Neuronal stem cell (in vitro differentiated cells): ENCODE measurements at regions not wholly inside any gene's neighbourhood (a gene's known extent, or its start where the extent isn't known, plus 50 kb on each side); places are given as distances from the start of the nearest gene placed in this dataset.

Source experiments
- DNase-seq: peaks from one replicate; pipeline ENCODE4 v3.0.0-alpha.2; 2013; ENCODE audit warnings: low spot score
- H2AFZ ChIP-seq: one replicate; pipeline ENCODE4 v1.6.1; 2013; ENCODE audit warnings: mild to moderate bottlenecking, low read length, inconsistent platforms
- H2AK5ac ChIP-seq: 2 replicates; pipeline ENCODE4 v1.6.1; 2013; ENCODE audit warnings: low read depth, mild to moderate bottlenecking, inconsistent platforms, low read length, moderate library complexity, mixed read lengths
- H2BK120ac ChIP-seq: 2 replicates; pipeline ENCODE4 v1.6.1; 2013; ENCODE audit warnings: low read depth, mild to moderate bottlenecking, inconsistent platforms, low read length, moderate library complexity, mixed read lengths
- H2BK12ac ChIP-seq: one replicate; pipeline ENCODE4 v1.6.1; 2013; ENCODE audit warnings: low read length, inconsistent platforms
- H2BK15ac ChIP-seq: 2 replicates; pipeline ENCODE4 v1.6.1; 2013; ENCODE audit warnings: mild to moderate bottlenecking, low read length, inconsistent platforms, mixed read lengths
- H2BK5ac ChIP-seq: one replicate; pipeline ENCODE4 v1.6.1; 2013; ENCODE audit warnings: inconsistent platforms, mild to moderate bottlenecking, low read length, moderate library complexity
- H3K14ac ChIP-seq: one replicate; pipeline ENCODE4 v1.6.1; 2013; ENCODE audit warnings: low read length, inconsistent platforms
- H3K18ac ChIP-seq: 2 replicates; pipeline ENCODE4 v1.6.1; 2013; ENCODE audit warnings: low read length, inconsistent platforms
- H3K23ac ChIP-seq: 2 replicates; pipeline ENCODE4 v1.6.1; 2013; ENCODE audit warnings: low read depth, mild to moderate bottlenecking, mixed read lengths, low read length, inconsistent platforms; ENCODE audit not compliant: poor library complexity
- H3K27ac ChIP-seq: replicated peaks from 3 replicates; pipeline ENCODE4 v1.5.1; 2013; ENCODE audit warnings: low read length, inconsistent platforms
- H3K27me3 ChIP-seq, 3 experiments: 2 replicates each; pipeline ENCODE4 v1.6.1; 2013; ENCODE audit warnings: low read length in 3 of 3, mild to moderate bottlenecking in 2 of 3, inconsistent platforms in 1 of 3, low read depth in 1 of 3, mixed read lengths in 1 of 3, moderate library complexity in 1 of 3; ENCODE audit not compliant: control insufficient read depth in 3 of 3, insufficient read depth in 3 of 3
- H3K36me3 ChIP-seq, 2 donors: replicated peaks in 1 of 2; 2 replicates each; pipeline ENCODE4 v1.6.1; 2013; ENCODE audit warnings: low read length in 2 of 2; ENCODE audit not compliant: control insufficient read depth in 2 of 2, insufficient read depth in 2 of 2
- H3K4ac ChIP-seq: 2 replicates; pipeline ENCODE4 v1.6.1; 2013; ENCODE audit warnings: inconsistent platforms, mild to moderate bottlenecking, low read length, moderate library complexity
- H3K4me1 ChIP-seq, 2 donors: 1 replicate in 1 of 2; 2 replicates in 1 of 2; pipeline ENCODE4 v1.6.1; 2013; ENCODE audit warnings: low read length in 2 of 2, low read depth in 1 of 2; ENCODE audit not compliant: control insufficient read depth in 2 of 2, insufficient read depth in 1 of 2
- H3K4me2 ChIP-seq: one replicate; pipeline ENCODE4 v1.6.1; 2013; ENCODE audit warnings: mild to moderate bottlenecking, low read length, inconsistent platforms; ENCODE audit not compliant: insufficient read depth, poor library complexity, severe bottlenecking
- H3K4me3 ChIP-seq, 2 donors: 2 replicates each; pipeline ENCODE4 v1.5.1; 2013; ENCODE audit warnings: low read length in 2 of 2, mild to moderate bottlenecking in 2 of 2, inconsistent platforms in 1 of 2, moderate library complexity in 1 of 2
- H3K79me1 ChIP-seq: one replicate; pipeline ENCODE4 v1.6.1; 2013; ENCODE audit warnings: low read depth, mild to moderate bottlenecking, inconsistent platforms, low read length, moderate library complexity
- H3K9ac ChIP-seq: one replicate; pipeline ENCODE4 v1.6.1; 2013; ENCODE audit warnings: mild to moderate bottlenecking, low read depth, low read length, inconsistent platforms; ENCODE audit not compliant: poor library complexity
- H3K9me3 ChIP-seq, 2 donors: replicated peaks in 1 of 2; 2 replicates each; pipeline versions ENCODE3 to v1.6.1; 2013; ENCODE audit warnings: low read length in 2 of 2, mild to moderate bottlenecking in 2 of 2, inconsistent platforms in 1 of 2, low read depth in 1 of 2, mixed read lengths in 1 of 2, moderate library complexity in 1 of 2; ENCODE audit not compliant: control insufficient read depth in 2 of 2, insufficient read depth in 1 of 2
- H4K8ac ChIP-seq: one replicate; pipeline ENCODE4 v1.6.1; 2013; ENCODE audit warnings: low read depth, mild to moderate bottlenecking, inconsistent platforms, low read length, moderate library complexity
- H4K91ac ChIP-seq: one replicate; pipeline ENCODE4 v1.6.1; 2013; ENCODE audit warnings: low read length, low read depth, mild to moderate bottlenecking, inconsistent platforms; ENCODE audit not compliant: poor library complexity
- WGBS, 2 donors: extraction: QIAGEN DNeasy Blood & Tissue Kit; methylation state at CpG; one replicate each; pipeline ENCODE4 v1.1.7; 2013; ENCODE audit warnings: missing lambda C conversion rate in 2 of 2, mixed read lengths in 1 of 2; ENCODE audit not compliant: insufficient read length in 2 of 2, insufficient replicate concordance in 1 of 2; ENCODE audit errors: extremely low coverage in 2 of 2; 5-methylcytosine and 5-hydroxymethylcytosine counted together

- Histone ChIP-seq H4K8ac (no peak overlapping the region), H3K27me3 (no peaks in the 10 kb centered on the region), H3K4ac (no peak overlapping the region)
Observed at GRCh38 chr10:47150581-47150980, 149.4 kb upstream of the GDF10 start.

DNA sequence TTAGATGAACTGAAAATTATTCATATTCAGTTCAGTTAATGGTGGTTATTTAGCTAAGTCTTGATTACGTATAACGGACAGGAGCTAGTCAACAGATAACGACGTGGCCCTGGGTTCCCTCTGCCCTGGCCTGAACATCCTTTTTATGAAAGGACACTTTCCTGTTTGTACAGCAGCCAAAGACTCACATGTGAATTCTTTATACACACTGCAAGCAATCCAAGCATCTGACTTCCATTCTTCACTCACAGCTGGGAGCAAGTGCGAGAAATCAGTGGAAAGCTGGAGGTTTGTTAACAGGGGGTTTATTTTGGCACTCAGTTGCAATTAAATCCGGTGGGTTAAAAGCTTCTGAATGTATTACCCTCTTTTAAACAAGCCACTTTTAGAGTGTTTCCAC lies 148.1 kb upstream of the GDF10 start:
- Histone ChIP-seq H3K14ac (no peak overlapping the region), H3K4me1 (peaks cover 0 to 5% of the 10 kb centered on the region in 2 donors), H3K27me3 (peaks cover 0 to 1% (median 0%) of the 10 kb centered on the region in 3 experiments), H2BK120ac (no peak overlapping the region), H2BK5ac (no peak overlapping the region), H2AK5ac (no peak overlapping the region), H3K9me3 (peaks cover 6 to 13% of the 10 kb centered on the region in 2 donors), H4K91ac (no peak overlapping the region), H3K79me1 (no peaks in the 10 kb centered on the region), H4K8ac (no peak overlapping the region), H3K4ac (no peak overlapping the region), H3K18ac (no peak overlapping the region), H3K4me3 (no peak overlapping the region), H3K9ac (no peak overlapping the region), H3K27ac (no peak overlapping the region), H2BK12ac (no peak overlapping the region), H3K23ac (no peak overlapping the region), H3K4me2 (no peak overlapping the region), H2BK15ac (no peak overlapping the region), H2AFZ (no peak overlapping the region), H3K36me3 (no peaks in the 10 kb centered on the region)
- no CpG with 5 or more reads among the region's 6 CpGs for WGBS, 2 donors
- no peak for DNase-seq

More at GRCh38 chr10:47150581-47150980, 149.4 kb upstream of the GDF10 start:
- no peak overlapping the region for H3K9ac ChIP-seq
- peaks cover 0 to 5% of the 10 kb centered on the region in 2 donors for H3K4me1 ChIP-seq
- DNase-seq = no peak
- no peak overlapping the region for H3K4me2 ChIP-seq
- no peak overlapping the region for H2BK15ac ChIP-seq
- H3K79me1 ChIP-seq = no peaks in the 10 kb centered on the region
- no peak overlapping the region for H2AFZ ChIP-seq
- no CpG with 5 or more reads among the region's 3 CpGs for WGBS, 2 donors
- H3K18ac ChIP-seq = no peak overlapping the region
- H3K23ac ChIP-seq = no peak overlapping the region
- H2BK12ac ChIP-seq = no peak overlapping the region
- no peak overlapping the region for H2AK5ac ChIP-seq
- no peak overlapping the region for H3K4me3 ChIP-seq
- H2BK120ac ChIP-seq = no peak overlapping the region
- H3K14ac ChIP-seq = no peak overlapping the region
- H3K27ac ChIP-seq = no peak overlapping the region
- peaks cover 6 to 13% of the 10 kb centered on the region in 2 donors for H3K9me3 ChIP-seq
- H2BK5ac ChIP-seq = no peak overlapping the region
- H3K36me3 ChIP-seq = no peaks in the 10 kb centered on the region
- H4K91ac ChIP-seq = no peak overlapping the region

DNA sequence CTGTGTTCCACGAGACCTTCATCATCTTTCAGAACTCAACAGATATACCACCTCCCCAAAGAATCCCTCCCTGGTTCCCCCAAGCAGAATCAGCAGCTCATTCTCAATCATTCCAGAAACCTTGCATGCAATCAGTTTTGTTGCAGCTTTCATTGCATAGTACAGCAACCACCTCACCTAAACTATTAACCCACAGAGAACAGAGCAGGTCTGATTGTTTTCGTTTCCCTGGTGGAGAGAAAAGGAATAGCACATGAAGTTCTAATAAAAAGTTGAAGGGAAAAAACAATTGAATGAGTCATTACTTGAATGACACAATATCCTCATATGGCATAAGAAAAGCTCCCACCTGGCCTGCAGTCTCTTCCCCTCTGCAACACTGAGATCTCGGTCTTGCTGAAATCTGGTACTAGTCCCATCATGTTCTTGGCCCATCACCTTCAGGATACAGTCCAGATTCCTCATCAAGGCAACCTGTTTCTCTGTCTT lies 147.1 kb upstream of the GDF10 start:
- Histone ChIP-seq H3K9ac (no peak overlapping the region), H3K4ac (no peak overlapping the region), H3K27me3 (peaks cover 0 to 3% (median 0%) of the 10 kb centered on the region in 3 experiments), H2BK15ac (no peak overlapping the region), H3K23ac (no peak overlapping the region), H3K79me1 (no peaks in the 10 kb centered on the region), H3K4me1 (peaks cover 0 to 5% of the 10 kb centered on the region in 2 donors), H3K18ac (no peak overlapping the region), H2BK120ac (no peak overlapping the region), H3K36me3 (no peaks in the 10 kb centered on the region), H2AK5ac (no peak overlapping the region), H3K14ac (no peak overlapping the region), H3K4me2 (no peak overlapping the region), H2AFZ (no peak overlapping the region), H4K8ac (no peak overlapping the region), H3K4me3 (no peak overlapping the region), H4K91ac (no peak overlapping the region), H3K9me3 (peaks cover 6 to 13% of the 10 kb centered on the region in 2 donors), H3K27ac (no peak overlapping the region), H2BK5ac (no peak overlapping the region), H2BK12ac (no peak overlapping the region)
- no CpG with 5 or more reads among the region's 3 CpGs for WGBS, 2 donors
- no peak for DNase-seq

DNA sequence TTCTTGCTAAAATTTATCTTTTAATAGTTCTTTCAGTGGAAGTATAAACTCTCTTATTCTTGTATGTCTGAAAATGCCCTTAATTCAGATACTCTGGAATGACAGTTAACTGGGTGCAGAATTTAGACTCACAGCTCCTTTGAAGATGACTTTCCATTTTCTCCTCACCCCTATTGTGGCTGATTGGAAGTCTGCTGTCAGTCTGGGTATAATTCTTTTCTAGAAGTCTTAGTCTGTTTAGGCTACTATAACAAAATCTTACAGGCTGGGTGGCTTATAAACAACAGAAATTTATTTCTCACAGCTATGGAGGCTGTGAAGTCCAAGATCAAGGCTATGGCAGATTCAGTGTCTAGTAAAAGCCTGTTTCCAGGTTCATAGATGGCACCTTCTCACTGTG lies 145.2 kb upstream of the GDF10 start:
- Histone ChIP-seq H3K4me1 (peaks cover 0 to 5% of the 10 kb centered on the region in 2 donors), H3K4me2 (no peak overlapping the region), H2AK5ac (no peak overlapping the region), H3K14ac (no peak overlapping the region), H3K36me3 (no peaks in the 10 kb centered on the region), H2BK5ac (no peak overlapping the region), H3K9me3 (peaks cover 6 to 13% of the 10 kb centered on the region in 2 donors), H3K79me1 (no peaks in the 10 kb centered on the region), H3K18ac (no peak overlapping the region), H2AFZ (no peak overlapping the region), H2BK12ac (no peak overlapping the region), H2BK120ac (no peak overlapping the region), H3K23ac (no peak overlapping the region), H2BK15ac (no peak overlapping the region), H3K9ac (no peak overlapping the region), H4K91ac (no peak overlapping the region), H3K4ac (no peak overlapping the region), H4K8ac (no peak overlapping the region), H3K27ac (no peak overlapping the region), H3K4me3 (no peak overlapping the region), H3K27me3 (peaks cover 0 to 3% (median 0%) of the 10 kb centered on the region in 3 experiments)
- DNase-seq = no peak
